GM23338 (cell line): ENCODE measurements at regions not wholly inside any gene's neighbourhood (a gene's known extent, or its start where the extent isn't known, plus 50 kb on each side); places are given as distances from the start of the nearest gene placed in this dataset.

Source experiments
- ATAC-seq: fragments of 200-7000 bp; cut with Tn5 transposase; 3 replicates; pipeline ENCODE4 v1.9.1; 2020
- DNase-seq: peaks from one replicate; pipeline ENCODE4 v3.0.0-alpha.2; 2015; ENCODE audit warnings: low spot score
- H2AFZ ChIP-seq: fragments of 200-600 bp; sonication (generic); 2 replicates; pipeline ENCODE4 v1.8.0; 2016; ENCODE audit warnings: antibody characterized with exemption, mild to moderate bottlenecking, moderate library complexity
- H3F3A ChIP-seq: fragments of 200-600 bp; sonication (generic); replicated peaks from 2 replicates; pipeline ENCODE4 v1.8.0; 2017; ENCODE audit warnings: antibody characterized with exemption, mixed run types, low read depth
- H3K27ac ChIP-seq: fragments of 200-600 bp; sonication (generic); 2 replicates; pipeline ENCODE4 v1.6.1; 2016; ENCODE audit warnings: low read depth
- H3K27me3 ChIP-seq: fragments of 200-600 bp; sonication (generic); 2 replicates; pipeline ENCODE4 v1.8.0; 2016; ENCODE audit warnings: mild to moderate bottlenecking, mixed run types, moderate library complexity; ENCODE audit not compliant: insufficient read depth
- H3K36me3 ChIP-seq: fragments of 200-600 bp; sonication (generic); 2 replicates; pipeline ENCODE4 v1.8.0; 2016; ENCODE audit warnings: mild to moderate bottlenecking; ENCODE audit not compliant: insufficient read depth
- H3K4me1 ChIP-seq: fragments of 200-600 bp; sonication (generic); 2 replicates; pipeline ENCODE4 v1.8.0; 2016; ENCODE audit warnings: mild to moderate bottlenecking, moderate library complexity; ENCODE audit not compliant: insufficient read depth
- H3K4me2 ChIP-seq: fragments of 200-600 bp; sonication (generic); 2 replicates; pipeline ENCODE4 v1.7.1; 2017; ENCODE audit warnings: mixed run types
- H3K4me3 ChIP-seq: fragments of 200-600 bp; sonication (generic); 2 replicates; pipeline ENCODE4 v1.6.1; 2016; ENCODE audit warnings: mixed run types
- H3K79me2 ChIP-seq: fragments of 200-600 bp; sonication (generic); replicated peaks from 2 replicates; pipeline ENCODE4 v1.8.0; 2017; ENCODE audit warnings: mild to moderate bottlenecking; ENCODE audit not compliant: insufficient read depth
- H3K9me2 ChIP-seq: fragments of 200-600 bp; sonication (generic); 2 replicates; pipeline ENCODE4 v1.8.0; 2017; ENCODE audit not compliant: insufficient read depth
- H4K20me1 ChIP-seq: fragments of 200-600 bp; sonication (generic); replicated peaks from 2 replicates; pipeline ENCODE4 v1.8.0; 2017; ENCODE audit warnings: mild to moderate bottlenecking; ENCODE audit not compliant: insufficient read depth
- H3K27ac Mint-ChIP-seq: 2 replicates; pipeline ENCODE4 v1.8.0; 2020; ENCODE audit warnings: inconsistent platforms, mild to moderate bottlenecking, moderate library complexity, mixed read lengths
- H3K27me3 Mint-ChIP-seq: 3 replicates; pipeline ENCODE4 v1.8.0; 2022; ENCODE audit warnings: low read depth, mild to moderate bottlenecking, moderate library complexity, mixed read lengths, inconsistent platforms; ENCODE audit not compliant: insufficient read depth, poor library complexity
- H3K36me3 Mint-ChIP-seq: 3 replicates; pipeline ENCODE4 v1.8.0; 2021; ENCODE audit warnings: low read depth, mild to moderate bottlenecking, inconsistent platforms, moderate library complexity, mixed read lengths
- H3K4me1 Mint-ChIP-seq: 3 replicates; pipeline ENCODE4 v1.8.0; 2020; ENCODE audit warnings: mild to moderate bottlenecking, inconsistent platforms, mixed read lengths
- H3K4me3 Mint-ChIP-seq: 3 replicates; pipeline ENCODE4 v1.8.0; 2021; ENCODE audit warnings: moderate library complexity, mild to moderate bottlenecking, inconsistent platforms, mixed read lengths
- H3K9me3 Mint-ChIP-seq: 3 replicates; pipeline ENCODE4 v1.8.0; 2020; ENCODE audit warnings: moderate library complexity, mild to moderate bottlenecking, inconsistent platforms, mixed read lengths
- CTCF ChIP-seq, 2 experiments: fragments of 200-600 bp in 1 of 2; sonication (generic) in 1 of 2; conservative IDR thresholded peaks; 2 replicates each; pipeline versions ENCODE4 v1.5.1 to v1.6.1; 2016 to 2017; ENCODE audit warnings: antibody characterized with exemption in 2 of 2, low read depth in 2 of 2, mild to moderate bottlenecking in 2 of 2, moderate library complexity in 1 of 2
- ETS1 ChIP-seq: IDR thresholded peaks from 2 replicates; pipeline ENCODE4 v1.6.1; 2016; ENCODE audit warnings: antibody characterized with exemption
- EZH2 ChIP-seq: fragments of 200-600 bp; sonication (generic); IDR thresholded peaks from one replicate; pipeline ENCODE4 v1.8.0; 2017; ENCODE audit warnings: antibody characterized with exemption, mild to moderate bottlenecking, low read depth; ENCODE audit not compliant: unreplicated experiment
- EZH2phosphoT487 ChIP-seq: fragments of 200-600 bp; sonication (generic); IDR thresholded peaks from one replicate; pipeline ENCODE4 v1.8.1; 2018; ENCODE audit warnings: antibody characterized with exemption; ENCODE audit not compliant: unreplicated experiment
- JUNB ChIP-seq: IDR thresholded peaks from one replicate; pipeline ENCODE4 v1.6.1; 2016; ENCODE audit warnings: antibody characterized with exemption; ENCODE audit not compliant: unreplicated experiment
- NANOG ChIP-seq: IDR thresholded peaks from 2 replicates; pipeline ENCODE4 v1.6.1; 2016; ENCODE audit warnings: antibody characterized with exemption, borderline replicate concordance
- POLR2AphosphoS5 ChIP-seq: IDR thresholded peaks from 2 replicates; pipeline ENCODE4 v1.6.1; 2016; ENCODE audit warnings: antibody characterized with exemption, low read depth
- STAT1 ChIP-seq: IDR thresholded peaks from one replicate; pipeline ENCODE4 v1.6.1; 2016; ENCODE audit warnings: antibody characterized with exemption; ENCODE audit not compliant: unreplicated experiment
- ZNF114 ChIP-seq: fragments of 250-450 bp; sonication (Bioruptor Pico); IDR thresholded peaks from 2 replicates; pipeline ENCODE4 v1.5.0; 2020; ENCODE audit warnings: mild to moderate bottlenecking, moderate library complexity
- ZNF331 ChIP-seq: fragments of 250-450 bp; sonication (Bioruptor Pico); IDR thresholded peaks from 2 replicates; pipeline ENCODE4 v1.5.0; 2020; ENCODE audit warnings: low read depth, mild to moderate bottlenecking, moderate library complexity
- TF ChIP-seq, protein P1 (sequence below): fragments of 250-450 bp; sonication (Bioruptor Pico); IDR thresholded peaks from 2 replicates; pipeline ENCODE4 v1.5.0; 2020; ENCODE audit warnings: mild to moderate bottlenecking, moderate library complexity

DNA sequence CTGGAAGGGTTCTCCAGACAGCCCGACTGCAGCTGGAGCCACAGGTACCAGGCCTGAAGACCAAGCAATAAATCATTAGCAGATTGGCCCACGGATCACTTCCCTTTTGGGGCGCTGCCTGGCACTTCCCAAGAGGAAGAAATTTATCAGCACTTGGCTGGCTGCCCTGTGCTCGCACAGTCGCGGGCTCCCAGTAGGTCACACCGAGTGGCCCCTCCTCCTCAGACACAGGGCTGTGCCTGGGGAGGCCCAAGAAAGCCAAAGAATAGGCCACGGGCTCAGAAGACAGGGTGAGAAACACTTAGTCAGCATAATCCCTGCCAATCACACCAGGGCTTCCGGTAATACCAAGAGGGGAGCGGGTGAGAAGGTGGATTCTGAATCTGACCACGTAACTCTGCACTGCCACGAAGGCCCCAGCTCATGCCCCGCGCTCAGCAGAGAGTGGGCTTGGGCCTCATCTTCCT is 115.7 kb upstream of the MSX2 start:
- Mint-ChIP-seq H3K9me3 (peaks cover 7% of the 10 kb centered on the region), H3K4me3 (no peak overlapping the region), H3K36me3 (peaks cover 3% of the 10 kb centered on the region; the same call in 1 of the 3 replicates), H3K27me3 (peaks cover 7% of the 10 kb centered on the region), H3K4me1 (no peaks in the 10 kb centered on the region), H3K27ac (no peak overlapping the region)
- Histone ChIP-seq H3K36me3 (no peaks in the 10 kb centered on the region), H3K27me3 (no peaks in the 10 kb centered on the region), H4K20me1 (no peaks in the 10 kb centered on the region), H3K4me3 (no peak overlapping the region), H3F3A (no peaks in the 10 kb centered on the region), H3K27ac (no peak overlapping the region), H3K79me2 (no peaks in the 10 kb centered on the region), H3K9me2 (0 out of 2 replicates have a peak, but pooled peaks cover 3% of the 10 kb centered on the region), H2AFZ (peak overlapping the region; percentile 84), H3K4me1 (no peaks in the 10 kb centered on the region), H3K4me2 (no peak overlapping the region)
- DNase-seq (no peak), ATAC-seq (peak; percentile 61)
- TF ChIP-seq, protein P1, sequence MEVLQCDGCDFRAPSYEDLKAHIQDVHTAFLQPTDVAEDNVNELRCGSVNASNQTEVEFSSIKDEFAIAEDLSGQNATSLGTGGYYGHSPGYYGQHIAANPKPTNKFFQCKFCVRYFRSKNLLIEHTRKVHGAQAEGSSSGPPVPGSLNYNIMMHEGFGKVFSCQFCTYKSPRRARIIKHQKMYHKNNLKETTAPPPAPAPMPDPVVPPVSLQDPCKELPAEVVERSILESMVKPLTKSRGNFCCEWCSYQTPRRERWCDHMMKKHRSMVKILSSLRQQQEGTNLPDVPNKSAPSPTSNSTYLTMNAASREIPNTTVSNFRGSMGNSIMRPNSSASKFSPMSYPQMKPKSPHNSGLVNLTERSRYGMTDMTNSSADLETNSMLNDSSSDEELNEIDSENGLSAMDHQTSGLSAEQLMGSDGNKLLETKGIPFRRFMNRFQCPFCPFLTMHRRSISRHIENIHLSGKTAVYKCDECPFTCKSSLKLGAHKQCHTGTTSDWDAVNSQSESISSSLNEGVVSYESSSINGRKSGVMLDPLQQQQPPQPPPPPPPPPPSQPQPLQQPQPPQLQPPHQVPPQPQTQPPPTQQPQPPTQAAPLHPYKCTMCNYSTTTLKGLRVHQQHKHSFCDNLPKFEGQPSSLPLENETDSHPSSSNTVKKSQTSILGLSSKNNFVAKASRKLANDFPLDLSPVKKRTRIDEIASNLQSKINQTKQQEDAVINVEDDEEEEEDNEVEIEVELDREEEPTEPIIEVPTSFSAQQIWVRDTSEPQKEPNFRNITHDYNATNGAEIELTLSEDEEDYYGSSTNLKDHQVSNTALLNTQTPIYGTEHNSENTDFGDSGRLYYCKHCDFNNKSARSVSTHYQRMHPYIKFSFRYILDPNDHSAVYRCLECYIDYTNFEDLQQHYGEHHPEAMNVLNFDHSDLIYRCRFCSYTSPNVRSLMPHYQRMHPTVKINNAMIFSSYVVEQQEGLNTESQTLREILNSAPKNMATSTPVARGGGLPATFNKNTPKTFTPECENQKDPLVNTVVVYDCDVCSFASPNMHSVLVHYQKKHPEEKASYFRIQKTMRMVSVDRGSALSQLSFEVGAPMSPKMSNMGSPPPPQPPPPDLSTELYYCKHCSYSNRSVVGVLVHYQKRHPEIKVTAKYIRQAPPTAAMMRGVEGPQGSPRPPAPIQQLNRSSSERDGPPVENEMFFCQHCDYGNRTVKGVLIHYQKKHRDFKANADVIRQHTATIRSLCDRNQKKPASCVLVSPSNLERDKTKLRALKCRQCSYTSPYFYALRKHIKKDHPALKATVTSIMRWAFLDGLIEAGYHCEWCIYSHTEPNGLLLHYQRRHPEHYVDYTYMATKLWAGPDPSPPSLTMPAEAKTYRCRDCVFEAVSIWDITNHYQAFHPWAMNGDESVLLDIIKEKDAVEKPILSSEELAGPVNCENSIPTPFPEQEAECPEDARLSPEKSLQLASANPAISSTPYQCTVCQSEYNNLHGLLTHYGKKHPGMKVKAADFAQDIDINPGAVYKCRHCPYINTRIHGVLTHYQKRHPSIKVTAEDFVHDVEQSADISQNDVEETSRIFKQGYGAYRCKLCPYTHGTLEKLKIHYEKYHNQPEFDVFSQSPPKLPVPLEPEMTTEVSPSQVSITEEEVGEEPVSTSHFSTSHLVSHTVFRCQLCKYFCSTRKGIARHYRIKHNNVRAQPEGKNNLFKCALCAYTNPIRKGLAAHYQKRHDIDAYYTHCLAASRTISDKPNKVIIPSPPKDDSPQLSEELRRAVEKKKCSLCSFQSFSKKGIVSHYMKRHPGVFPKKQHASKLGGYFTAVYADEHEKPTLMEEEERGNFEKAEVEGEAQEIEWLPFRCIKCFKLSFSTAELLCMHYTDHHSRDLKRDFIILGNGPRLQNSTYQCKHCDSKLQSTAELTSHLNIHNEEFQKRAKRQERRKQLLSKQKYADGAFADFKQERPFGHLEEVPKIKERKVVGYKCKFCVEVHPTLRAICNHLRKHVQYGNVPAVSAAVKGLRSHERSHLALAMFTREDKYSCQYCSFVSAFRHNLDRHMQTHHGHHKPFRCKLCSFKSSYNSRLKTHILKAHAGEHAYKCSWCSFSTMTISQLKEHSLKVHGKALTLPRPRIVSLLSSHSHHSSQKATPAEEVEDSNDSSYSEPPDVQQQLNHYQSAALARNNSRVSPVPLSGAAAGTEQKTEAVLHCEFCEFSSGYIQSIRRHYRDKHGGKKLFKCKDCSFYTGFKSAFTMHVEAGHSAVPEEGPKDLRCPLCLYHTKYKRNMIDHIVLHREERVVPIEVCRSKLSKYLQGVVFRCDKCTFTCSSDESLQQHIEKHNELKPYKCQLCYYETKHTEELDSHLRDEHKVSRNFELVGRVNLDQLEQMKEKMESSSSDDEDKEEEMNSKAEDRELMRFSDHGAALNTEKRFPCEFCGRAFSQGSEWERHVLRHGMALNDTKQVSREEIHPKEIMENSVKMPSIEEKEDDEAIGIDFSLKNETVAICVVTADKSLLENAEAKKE (CRISPR knock-in tag) = no peak
- TF ChIP-seq EZH2 (no peak), ETS1 (no peak), POLR2AphosphoS5 (no peak), ZNF331 (no peak), STAT1 (no peak), NANOG (no peak), EZH2phosphoT487 (no peak), JUNB (no peak), CTCF (conservative IDR thresholded peaks at IDR 0.05; ENCODE audit: low read depth in 2 of 2) (no peak), ZNF114 (CRISPR knock-in tag) (no peak)
